Activated naive CD8-positive, alpha-beta T cell (primary cell): ENCODE measurements at regions not wholly inside any gene's neighbourhood (a gene's known extent, or its start where the extent isn't known, plus 50 kb on each side); places are given as distances from the start of the nearest gene placed in this dataset.

Experiments used
- H3K27ac Mint-ChIP-seq: one replicate; pipeline ENCODE4 v1.8.0; 2021; ENCODE audit warnings: mixed read lengths
- H3K27me3 Mint-ChIP-seq: one replicate; pipeline ENCODE4 v1.8.0; 2021; ENCODE audit warnings: mixed read lengths
- H3K36me3 Mint-ChIP-seq: one replicate; pipeline ENCODE4 v1.8.0; 2021; ENCODE audit warnings: mixed read lengths
- H3K4me1 Mint-ChIP-seq: one replicate; pipeline ENCODE4 v1.8.0; 2021; ENCODE audit warnings: low read depth, mixed read lengths
- H3K4me3 Mint-ChIP-seq: one replicate; pipeline ENCODE4 v1.8.0; 2021; ENCODE audit warnings: mild to moderate bottlenecking, mixed read lengths
- H3K9me3 Mint-ChIP-seq: one replicate; pipeline ENCODE4 v1.8.0; 2021; ENCODE audit warnings: low read depth, mixed read lengths

DNA sequence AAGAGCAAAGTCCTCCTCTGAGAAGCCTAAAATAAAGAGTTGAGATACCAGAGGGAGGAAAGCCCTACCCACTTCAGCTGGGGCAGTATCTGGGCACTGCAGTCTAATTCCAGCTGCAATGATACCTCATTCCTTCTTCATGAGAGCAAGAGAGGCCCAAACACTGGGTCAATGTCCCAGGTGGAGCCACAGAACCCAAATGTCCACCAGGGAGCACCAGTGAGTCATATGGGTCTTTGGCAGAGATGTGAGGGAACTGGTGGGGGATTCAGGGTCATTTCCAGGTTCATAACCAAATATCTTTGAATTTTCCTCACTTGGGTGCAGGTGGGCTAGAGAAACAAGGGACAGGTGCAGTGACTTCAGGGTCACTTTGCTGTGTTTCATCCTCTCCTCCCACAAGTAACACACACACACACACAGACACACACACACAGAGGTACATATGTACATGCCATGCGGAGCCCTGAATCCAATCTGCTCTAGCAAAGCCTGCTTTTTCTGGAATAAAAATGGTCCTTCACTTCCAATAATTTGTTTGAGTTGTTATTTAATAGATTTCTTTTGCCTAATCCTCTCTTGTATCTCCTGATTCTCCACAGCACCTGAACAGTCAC is 585.4 kb downstream of the SOX6 start:
- H3K27me3 Mint-ChIP-seq, result peaks cover 4% of the 10 kb centered on the region
- H3K36me3 Mint-ChIP-seq, result no peaks in the 10 kb centered on the region
- no peak overlapping the region for H3K4me3 Mint-ChIP-seq
- H3K27ac Mint-ChIP-seq, result no peak overlapping the region
- no peaks in the 10 kb centered on the region for H3K9me3 Mint-ChIP-seq
- H3K4me1 Mint-ChIP-seq, result no peaks in the 10 kb centered on the region

GRCh38 chr11:15772547-15772946 is 583.8 kb downstream of the SOX6 start:
- peaks cover 4% of the 10 kb centered on the region for H3K27me3 Mint-ChIP-seq
- no peaks in the 10 kb centered on the region for H3K4me1 Mint-ChIP-seq
- H3K27ac Mint-ChIP-seq, result no peak overlapping the region
- H3K9me3 Mint-ChIP-seq, result no peaks in the 10 kb centered on the region
- H3K4me3 Mint-ChIP-seq, result no peak overlapping the region
- no peaks in the 10 kb centered on the region for H3K36me3 Mint-ChIP-seq

- H3K4me1 Mint-ChIP-seq, result no peaks in the 10 kb centered on the region
- no peak overlapping the region for H3K27ac Mint-ChIP-seq
- no peaks in the 10 kb centered on the region for H3K36me3 Mint-ChIP-seq
- H3K27me3 Mint-ChIP-seq, result peaks cover 4% of the 10 kb centered on the region
- H3K4me3 Mint-ChIP-seq, result no peak overlapping the region
- H3K9me3 Mint-ChIP-seq, result no peaks in the 10 kb centered on the region
Observed at GRCh38 chr11:15772981-15773380, 583.4 kb downstream of the SOX6 start.

GRCh38 chr11:15773476-15774387 is 582.6 kb downstream of the SOX6 start:
- no peak overlapping the region for H3K4me3 Mint-ChIP-seq
- no peaks in the 10 kb centered on the region for H3K9me3 Mint-ChIP-seq
- H3K4me1 Mint-ChIP-seq, result no peaks in the 10 kb centered on the region
- no peaks in the 10 kb centered on the region for H3K36me3 Mint-ChIP-seq
- peaks cover 4% of the 10 kb centered on the region for H3K27me3 Mint-ChIP-seq
- no peak overlapping the region for H3K27ac Mint-ChIP-seq

- no peak overlapping the region for H3K4me3 Mint-ChIP-seq
- H3K27me3 Mint-ChIP-seq, result peaks cover 4% of the 10 kb centered on the region
- H3K4me1 Mint-ChIP-seq, result no peaks in the 10 kb centered on the region
- no peaks in the 10 kb centered on the region for H3K9me3 Mint-ChIP-seq
- H3K27ac Mint-ChIP-seq, result no peak overlapping the region
- no peaks in the 10 kb centered on the region for H3K36me3 Mint-ChIP-seq
Observed at GRCh38 chr11:15774388-15774939, 581.9 kb downstream of the SOX6 start.

GRCh38 chr11:15775015-15775541 is 581.3 kb downstream of the SOX6 start:
- H3K4me1 Mint-ChIP-seq, result no peaks in the 10 kb centered on the region
- no peak overlapping the region for H3K4me3 Mint-ChIP-seq
- no peak overlapping the region for H3K27ac Mint-ChIP-seq
- H3K36me3 Mint-ChIP-seq, result no peaks in the 10 kb centered on the region
- peaks cover 4% of the 10 kb centered on the region for H3K27me3 Mint-ChIP-seq
- no peaks in the 10 kb centered on the region for H3K9me3 Mint-ChIP-seq

GRCh38 chr11:15775797-15776196 is 580.5 kb downstream of the SOX6 start:
- H3K4me3 Mint-ChIP-seq, result no peak overlapping the region
- H3K9me3 Mint-ChIP-seq, result no peaks in the 10 kb centered on the region
- H3K36me3 Mint-ChIP-seq, result no peaks in the 10 kb centered on the region
- H3K27me3 Mint-ChIP-seq, result peaks cover 5% of the 10 kb centered on the region
- H3K4me1 Mint-ChIP-seq, result no peaks in the 10 kb centered on the region
- H3K27ac Mint-ChIP-seq, result no peak overlapping the region

GRCh38 chr11:15776366-15776765 is 580.0 kb downstream of the SOX6 start:
- Mint-ChIP-seq H3K9me3 (no peaks in the 10 kb centered on the region), H3K4me3 (no peak overlapping the region), H3K27ac (no peak overlapping the region), H3K4me1 (no peaks in the 10 kb centered on the region), H3K27me3 (peaks cover 7% of the 10 kb centered on the region), H3K36me3 (no peaks in the 10 kb centered on the region)

- no peak overlapping the region for H3K4me3 Mint-ChIP-seq
- H3K36me3 Mint-ChIP-seq, result no peaks in the 10 kb centered on the region
- H3K9me3 Mint-ChIP-seq, result no peaks in the 10 kb centered on the region
- no peaks in the 10 kb centered on the region for H3K4me1 Mint-ChIP-seq
- H3K27ac Mint-ChIP-seq, result no peak overlapping the region
- H3K27me3 Mint-ChIP-seq, result peaks cover 7% of the 10 kb centered on the region
Observed at GRCh38 chr11:15779518-15779917, 576.8 kb downstream of the SOX6 start.

DNA sequence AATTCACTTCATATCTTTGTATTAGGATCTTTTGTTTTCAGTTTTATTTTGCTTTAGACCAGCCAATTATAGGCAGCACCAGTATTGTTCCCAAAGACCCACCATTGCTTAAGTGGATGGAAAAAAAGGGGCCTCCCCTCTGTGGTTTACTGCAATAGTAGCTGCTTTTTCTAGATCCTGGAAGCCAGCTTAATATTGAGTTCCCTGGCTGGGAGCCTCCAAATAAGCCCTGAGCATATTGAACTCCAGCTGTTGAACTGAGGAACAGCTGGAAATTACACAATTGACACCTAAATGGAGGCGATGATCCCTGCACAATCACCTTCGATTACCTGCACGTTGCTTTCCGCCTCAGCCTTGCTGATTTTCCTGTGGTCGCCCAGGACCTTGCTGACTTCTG is 576.0 kb downstream of the SOX6 start:
- Mint-ChIP-seq H3K4me1 (no peaks in the 10 kb centered on the region), H3K4me3 (no peak overlapping the region), H3K27ac (no peak overlapping the region)

DNA sequence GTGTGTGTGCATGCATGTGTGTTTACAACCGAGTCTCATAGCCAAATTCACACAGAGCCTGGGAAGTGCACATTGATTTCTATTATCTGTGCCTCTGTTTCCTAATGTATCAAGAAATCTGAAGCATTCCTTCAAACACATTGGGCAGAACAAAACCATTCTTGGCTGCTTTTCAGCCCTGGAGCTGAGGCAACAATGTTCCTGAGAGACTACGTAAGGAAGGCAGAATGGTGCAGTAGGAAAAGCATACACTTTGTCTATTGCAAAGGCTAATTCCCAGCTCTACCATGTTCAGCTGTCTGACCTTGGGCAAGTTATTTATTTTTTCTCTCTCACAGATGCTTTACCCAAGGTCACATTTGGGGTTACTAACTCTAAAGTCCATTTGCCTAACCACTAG is 575.5 kb downstream of the SOX6 start:
- no peaks in the 10 kb centered on the region for H3K36me3 Mint-ChIP-seq
- H3K27ac Mint-ChIP-seq, result no peak overlapping the region
- no peaks in the 10 kb centered on the region for H3K4me1 Mint-ChIP-seq
- peaks cover 3% of the 10 kb centered on the region for H3K27me3 Mint-ChIP-seq
- H3K4me3 Mint-ChIP-seq, result no peak overlapping the region
- H3K9me3 Mint-ChIP-seq, result no peaks in the 10 kb centered on the region

More for the DNA sequence above, 576.0 kb downstream of the SOX6 start:
- H3K9me3 Mint-ChIP-seq, result no peaks in the 10 kb centered on the region
- H3K27me3 Mint-ChIP-seq, result peaks cover 3% of the 10 kb centered on the region
- H3K36me3 Mint-ChIP-seq, result no peaks in the 10 kb centered on the region

GRCh38 chr11:15783619-15784018 is 572.7 kb downstream of the SOX6 start:
- Mint-ChIP-seq H3K4me3 (no peak overlapping the region), H3K27ac (no peak overlapping the region), H3K27me3 (peaks cover 3% of the 10 kb centered on the region), H3K4me1 (no peaks in the 10 kb centered on the region), H3K9me3 (no peaks in the 10 kb centered on the region), H3K36me3 (no peaks in the 10 kb centered on the region)

DNA sequence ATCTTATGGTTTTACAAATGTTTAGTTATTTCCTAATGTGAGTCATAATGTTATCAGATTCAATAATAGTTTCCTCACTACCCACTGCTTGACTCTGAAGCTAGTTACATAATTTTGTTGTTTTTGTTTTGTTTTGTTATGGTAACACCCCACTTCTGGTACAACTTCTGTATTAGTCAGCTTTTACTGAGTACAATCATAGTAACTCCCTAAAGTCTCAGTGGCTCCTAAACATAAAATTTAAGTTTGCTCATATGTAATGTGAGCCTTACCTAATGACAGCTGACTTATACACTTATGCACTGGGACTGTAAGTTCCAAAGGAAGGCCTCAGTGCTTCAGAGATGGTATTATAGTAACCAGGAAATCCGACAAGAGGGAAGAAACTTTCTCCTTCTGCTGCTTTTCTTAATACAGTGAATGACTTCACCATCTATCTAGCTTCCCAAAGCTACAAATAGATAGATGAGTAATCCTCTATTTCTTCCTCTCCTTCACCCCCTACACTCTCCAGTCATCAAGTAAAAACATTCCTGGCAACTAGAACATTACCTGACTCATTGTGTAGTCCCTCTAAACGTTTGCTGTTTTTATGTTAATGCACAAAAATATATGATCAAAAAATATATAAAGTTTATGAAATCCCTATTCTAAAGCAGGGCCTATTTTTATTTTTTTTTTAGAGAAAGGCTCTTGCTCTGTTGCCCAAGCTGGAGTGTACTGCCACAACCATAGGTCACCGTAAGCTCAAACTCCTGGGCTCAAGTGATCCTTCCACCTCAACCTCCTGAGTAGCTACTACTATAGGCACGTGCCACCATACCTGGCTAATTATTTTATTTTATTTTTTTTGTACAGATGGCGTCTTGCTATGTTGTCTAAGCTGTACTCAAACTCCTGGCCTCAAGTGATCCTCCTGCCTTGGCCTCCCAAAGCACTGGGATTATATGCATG is 563.0 kb downstream of the SOX6 start:
- no peak overlapping the region for H3K4me3 Mint-ChIP-seq
- peaks cover 18% of the 10 kb centered on the region for H3K9me3 Mint-ChIP-seq
- no peak overlapping the region for H3K27ac Mint-ChIP-seq

GRCh38 chr11:15794361-15795150 is 561.8 kb downstream of the SOX6 start:
- Mint-ChIP-seq H3K9me3 (peaks cover 18% of the 10 kb centered on the region), H3K4me1 (no peaks in the 10 kb centered on the region), H3K27ac (no peak overlapping the region), H3K27me3 (no peaks in the 10 kb centered on the region), H3K4me3 (no peak overlapping the region), H3K36me3 (peaks cover 3% of the 10 kb centered on the region)

More for the DNA sequence above, 563.0 kb downstream of the SOX6 start:
- Mint-ChIP-seq H3K4me1 (no peaks in the 10 kb centered on the region), H3K27me3 (no peaks in the 10 kb centered on the region), H3K36me3 (peaks cover 3% of the 10 kb centered on the region)
